PC-9 (cell line): ENCODE measurements at regions not wholly inside any gene's neighbourhood (a gene's known extent, or its start where the extent isn't known, plus 50 kb on each side); places are given as distances from the start of the nearest gene placed in this dataset.

ENCODE experiments used
- BruUV-seq: library from RNA; stranded (reverse); fragments of 400-500 nt; replicated peaks from 2 replicates; lab custom pipeline; 2021; lab: Mats Ljungman, UMichigan
- CTCF ChIA-PET: fragments of 300-600 bp; sonication (Branson Sonifier 250); formaldehyde crosslinking; loops from one replicate; lab custom pipeline; 2022; ENCODE audit warnings: antibody characterized with exemption; lab: Charles Lee
- POLR2A ChIA-PET: fragments of 300-600 bp; sonication (Branson Sonifier 250); formaldehyde crosslinking; loops from one replicate; lab custom pipeline; 2022; ENCODE audit warnings: antibody characterized with exemption; ENCODE audit not compliant: unreplicated experiment; lab: Charles Lee
- DNase-seq, 2 experiments: peaks; one replicate each; pipeline versions ENCODE4 v3.0.0 to v3.0.0-alpha.2; 2015 to 2022; ENCODE audit warnings: mixed read lengths in 1 of 2
- H2AFZ ChIP-seq: fragments of 200-600 bp; sonication (generic); 2 replicates; pipeline ENCODE4 v1.8.1; 2017; ENCODE audit warnings: antibody characterized with exemption
- H3F3A ChIP-seq: fragments of 200-600 bp; sonication (generic); 2 replicates; pipeline ENCODE4 v1.8.1; 2017; ENCODE audit warnings: antibody characterized with exemption, mild to moderate bottlenecking, low read depth; ENCODE audit not compliant: insufficient read depth
- H3K27ac ChIP-seq: fragments of 200-600 bp; sonication (generic); 2 replicates; pipeline ENCODE4 v1.6.1; 2016; ENCODE audit warnings: mixed run types
- H3K27me3 ChIP-seq: fragments of 200-600 bp; sonication (generic); 2 replicates; pipeline ENCODE4 v1.6.1; 2016; ENCODE audit warnings: low read depth, mixed run types; ENCODE audit not compliant: insufficient read depth
- H3K36me3 ChIP-seq: fragments of 200-600 bp; sonication (generic); 2 replicates; pipeline ENCODE4 v1.6.1; 2016; ENCODE audit warnings: low read depth, mixed run types
- H3K4me1 ChIP-seq: fragments of 200-600 bp; sonication (generic); replicated peaks from 2 replicates; pipeline ENCODE4 v1.6.1; 2016; ENCODE audit warnings: mixed run types; ENCODE audit not compliant: insufficient read depth
- H3K4me2 ChIP-seq: fragments of 200-600 bp; sonication (generic); 2 replicates; pipeline ENCODE4 v1.6.1; 2017; ENCODE audit warnings: mixed run types
- H3K4me3 ChIP-seq: fragments of 200-600 bp; sonication (generic); 2 replicates; pipeline ENCODE4 v1.6.1; 2016; ENCODE audit warnings: mixed run types
- H3K79me2 ChIP-seq: fragments of 200-600 bp; sonication (generic); 2 replicates; pipeline ENCODE4 v1.6.1; 2017; ENCODE audit warnings: low read depth, mixed run types
- H3K9me2 ChIP-seq: fragments of 200-600 bp; sonication (generic); 2 replicates; pipeline ENCODE4 v1.8.1; 2017; ENCODE audit warnings: mild to moderate bottlenecking; ENCODE audit not compliant: insufficient read depth
- H3K9me3 ChIP-seq: fragments of 200-600 bp; sonication (generic); 2 replicates; pipeline ENCODE4 v1.8.1; 2016; ENCODE audit warnings: low read depth; ENCODE audit not compliant: insufficient read depth
- H4K20me1 ChIP-seq: fragments of 200-600 bp; sonication (generic); 2 replicates; pipeline ENCODE4 v1.8.1; 2017; ENCODE audit not compliant: insufficient read depth
- CTCF ChIP-seq: fragments of 200-600 bp; sonication (generic); conservative IDR thresholded peaks from 2 replicates; pipeline ENCODE4 v1.6.1; 2017; ENCODE audit warnings: mixed run types, antibody characterized with exemption, mild to moderate bottlenecking, moderate library complexity
- EZH2 ChIP-seq: fragments of 200-600 bp; sonication (generic); IDR thresholded peaks from 2 replicates; pipeline ENCODE4 v1.8.0; 2017; ENCODE audit warnings: antibody characterized with exemption, low read depth
- intact Hi-C: fragments of 100-400 bp; cut with micrococcal nuclease; formaldehyde crosslinking; loops from one replicate; pipeline ENCODE4 v1.10.0; 2022; ENCODE audit not compliant: unreplicated experiment

- CTCF ChIA-PET: no interaction called here
- POLR2A ChIA-PET: no interaction called here
- intact Hi-C loops: no loop called here
Measured at GRCh38 chr7:47149208-47149839, 432.6 kb downstream of the TNS3 start.

GRCh38 chr7:47148536-47149207 is 433.2 kb downstream of the TNS3 start:
- Histone ChIP-seq H3K4me3 (no peak overlapping the region), H3F3A (no peaks in the 10 kb centered on the region), H3K27me3 (no peaks in the 10 kb centered on the region), H3K79me2 (no peaks in the 10 kb centered on the region), H3K4me2 (no peak overlapping the region), H3K9me2 (no peaks in the 10 kb centered on the region), H3K27ac (no peak overlapping the region), H2AFZ (no peak overlapping the region), H3K9me3 (no peaks in the 10 kb centered on the region), H4K20me1 (no peaks in the 10 kb centered on the region), H3K4me1 (peaks cover 11% of the 10 kb centered on the region), H3K36me3 (no peaks in the 10 kb centered on the region)
- intact Hi-C loops: no loop called here
- ChIA-PET CTCF (no interaction called here), POLR2A (no interaction called here)
- DNase-seq: no peak
- TF ChIP-seq EZH2: no peak
- TF ChIP-seq CTCF: no peak
- BruUV-seq: no TSS peak

More at GRCh38 chr7:47149208-47149839, 432.6 kb downstream of the TNS3 start:
- BruUV-seq: no TSS peak
- no peaks in the 10 kb centered on the region for H3F3A ChIP-seq
- H3K27me3 ChIP-seq: no peaks in the 10 kb centered on the region
- no peak overlapping the region for H2AFZ ChIP-seq
- no peaks in the 10 kb centered on the region for H3K79me2 ChIP-seq
- H3K4me3 ChIP-seq: no peak overlapping the region
- H4K20me1 ChIP-seq: no peaks in the 10 kb centered on the region
- no peaks in the 10 kb centered on the region for H3K9me3 ChIP-seq
- H3K36me3 ChIP-seq: no peaks in the 10 kb centered on the region
- no peak overlapping the region for H3K27ac ChIP-seq
- H3K4me1 ChIP-seq: peaks cover 14% of the 10 kb centered on the region
- DNase-seq: no peak
- H3K9me2 ChIP-seq: no peaks in the 10 kb centered on the region
- no peak overlapping the region for H3K4me2 ChIP-seq
- TF ChIP-seq EZH2 (no peak), CTCF (no peak)

GRCh38 chr7:47147213-47147631 is 434.7 kb downstream of the TNS3 start:
- Histone ChIP-seq H3K4me3 (no peak overlapping the region), H3K9me2 (no peaks in the 10 kb centered on the region), H3K27me3 (no peaks in the 10 kb centered on the region), H3K27ac (no peak overlapping the region), H2AFZ (no peak overlapping the region), H3K4me1 (no peaks in the 10 kb centered on the region), H4K20me1 (no peaks in the 10 kb centered on the region), H3K4me2 (no peak overlapping the region), H3F3A (no peaks in the 10 kb centered on the region), H3K9me3 (no peaks in the 10 kb centered on the region), H3K79me2 (no peaks in the 10 kb centered on the region), H3K36me3 (no peaks in the 10 kb centered on the region)
- intact Hi-C loops: no loop called here
- no peak for DNase-seq
- TF ChIP-seq CTCF (no peak), EZH2 (no peak)
- BruUV-seq: no TSS peak
- POLR2A ChIA-PET: no interaction called here
- CTCF ChIA-PET: no interaction called here
